ENCODE measurements at regions not wholly inside any gene's neighbourhood (a gene's known extent, or its start where the extent isn't known, plus 50 kb on each side); places are given as distances from the start of the nearest gene placed in this dataset.

DNA sequence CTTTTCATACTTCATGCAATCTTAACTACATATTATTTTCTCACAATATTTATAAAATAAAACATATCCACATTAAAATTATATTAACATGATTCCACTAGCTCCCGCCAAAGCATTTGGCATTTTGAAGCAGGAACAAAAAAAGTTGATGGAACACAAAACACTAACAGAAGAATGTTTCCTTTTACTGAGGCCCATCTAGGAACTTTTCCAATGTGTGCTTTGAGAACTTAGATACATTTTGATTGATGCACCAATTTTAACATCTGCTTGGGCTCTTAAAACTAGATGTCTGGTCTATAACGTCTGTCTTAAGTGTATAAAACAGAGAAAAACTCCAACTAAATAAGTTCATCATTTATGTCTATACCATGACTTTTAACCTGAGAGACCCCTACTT lies 1214.8 kb downstream of the SORCS1 start:
- ATAC-seq = no peak
- DNase-seq (ENCODE audit: low read depth in 1 of 2, low spot score in 1 of 2) = no peak
- no peak for TF ChIP-seq KDM5A (IDR thresholded peaks at IDR 0.05)
- no peak for TF ChIP-seq HOXB5 (CRISPR knock-in tag; IDR thresholded peaks at IDR 0.05)
- TF ChIP-seq NPAS2 (CRISPR knock-in tag; IDR thresholded peaks at IDR 0.05; ENCODE audit: borderline replicate concordance) = no peak
- TF ChIP-seq, protein P1, sequence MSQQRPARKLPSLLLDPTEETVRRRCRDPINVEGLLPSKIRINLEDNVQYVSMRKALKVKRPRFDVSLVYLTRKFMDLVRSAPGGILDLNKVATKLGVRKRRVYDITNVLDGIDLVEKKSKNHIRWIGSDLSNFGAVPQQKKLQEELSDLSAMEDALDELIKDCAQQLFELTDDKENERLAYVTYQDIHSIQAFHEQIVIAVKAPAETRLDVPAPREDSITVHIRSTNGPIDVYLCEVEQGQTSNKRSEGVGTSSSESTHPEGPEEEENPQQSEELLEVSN (IDR thresholded peaks at IDR 0.05; ENCODE audit: borderline replicate concordance, low read depth) = no peak
- TF ChIP-seq CEBPB (IDR thresholded peaks at IDR 0.05) = no peak
- TF ChIP-seq RARB (CRISPR knock-in tag; IDR thresholded peaks at IDR 0.05) = no peak
- no peak for TF ChIP-seq NR3C1 (IDR thresholded peaks at IDR 0.05)
- no peak for TF ChIP-seq TP53 (CRISPR knock-in tag; IDR thresholded peaks at IDR 0.05)
- no peak for TF ChIP-seq EHMT2 (IDR thresholded peaks at IDR 0.05; ENCODE audit: low read depth)
- TF ChIP-seq, protein P2, sequence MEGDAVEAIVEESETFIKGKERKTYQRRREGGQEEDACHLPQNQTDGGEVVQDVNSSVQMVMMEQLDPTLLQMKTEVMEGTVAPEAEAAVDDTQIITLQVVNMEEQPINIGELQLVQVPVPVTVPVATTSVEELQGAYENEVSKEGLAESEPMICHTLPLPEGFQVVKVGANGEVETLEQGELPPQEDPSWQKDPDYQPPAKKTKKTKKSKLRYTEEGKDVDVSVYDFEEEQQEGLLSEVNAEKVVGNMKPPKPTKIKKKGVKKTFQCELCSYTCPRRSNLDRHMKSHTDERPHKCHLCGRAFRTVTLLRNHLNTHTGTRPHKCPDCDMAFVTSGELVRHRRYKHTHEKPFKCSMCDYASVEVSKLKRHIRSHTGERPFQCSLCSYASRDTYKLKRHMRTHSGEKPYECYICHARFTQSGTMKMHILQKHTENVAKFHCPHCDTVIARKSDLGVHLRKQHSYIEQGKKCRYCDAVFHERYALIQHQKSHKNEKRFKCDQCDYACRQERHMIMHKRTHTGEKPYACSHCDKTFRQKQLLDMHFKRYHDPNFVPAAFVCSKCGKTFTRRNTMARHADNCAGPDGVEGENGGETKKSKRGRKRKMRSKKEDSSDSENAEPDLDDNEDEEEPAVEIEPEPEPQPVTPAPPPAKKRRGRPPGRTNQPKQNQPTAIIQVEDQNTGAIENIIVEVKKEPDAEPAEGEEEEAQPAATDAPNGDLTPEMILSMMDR (IDR thresholded peaks at IDR 0.05) = no peak
- TF ChIP-seq RCOR1 (IDR thresholded peaks at IDR 0.05; ENCODE audit: low read depth, low read length) = no peak
- Histone ChIP-seq H3K4me3 (no peak overlapping the region), H3K4me2 (no peak overlapping the region), H3K4me1 (no peaks in the 10 kb centered on the region), H3K27ac (no peak overlapping the region), H3K9me3 (no peaks in the 10 kb centered on the region)
- ChIA-PET POLR2A (no interaction called here), CTCF (interaction anchor here (1.1 to 2.3 kb wide), 5 partner anchors 9 to 38 kb away, joined by 3 to 10 read pairs (median 4); no protein-coding TSS in a partner anchor)
- no peak for FAIRE-seq
- WGBS (ENCODE audit: missing lambda C conversion rate) = 3% methylated on average over 2 of the region's 2 CpGs

DNA sequence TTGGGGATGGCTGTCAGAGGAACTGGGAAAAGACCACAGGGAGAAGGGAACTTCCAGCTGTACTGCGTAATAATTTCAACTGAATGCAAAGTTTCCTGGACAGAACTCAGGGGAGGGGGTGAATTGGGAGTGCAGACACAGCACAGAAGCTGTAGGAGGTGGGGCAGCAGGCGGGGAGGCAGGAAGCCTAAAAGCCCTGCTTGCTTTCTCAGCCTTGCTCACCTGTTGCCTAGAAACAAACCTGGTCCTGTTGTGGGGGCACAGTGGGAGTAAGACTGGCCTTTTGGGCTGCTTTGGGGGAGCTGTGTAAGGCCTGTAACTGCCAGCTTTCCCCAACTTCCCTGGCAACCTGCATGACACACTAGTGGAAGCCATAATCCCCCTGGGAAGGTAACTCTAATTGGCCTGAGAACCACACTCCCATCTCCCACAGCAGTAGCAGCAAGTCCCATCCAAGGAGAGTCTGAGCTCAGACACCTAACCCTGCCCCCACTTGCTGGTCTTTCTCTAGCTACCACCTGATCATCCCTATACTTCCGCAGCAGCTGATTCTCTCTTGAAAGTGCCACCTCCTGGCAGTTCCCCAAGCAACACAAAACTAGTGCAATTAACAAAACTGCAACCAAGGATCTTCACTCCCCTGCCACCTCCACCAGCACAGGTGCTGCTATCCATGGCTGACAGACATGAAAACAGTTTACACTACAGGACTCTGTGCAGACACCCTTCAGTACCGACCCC lies 1239.3 kb downstream of the SORCS1 start:
- Histone ChIP-seq H3K4me2 (no peak overlapping the region), H3K27ac (no peak overlapping the region), H3K9me3 (no peaks in the 10 kb centered on the region), H3K4me3 (no peak overlapping the region), H3K4me1 (no peaks in the 10 kb centered on the region)
- POLR2A ChIA-PET = no interaction called here
- ATAC-seq (no peak), FAIRE-seq (no peak), DNase-seq (ENCODE audit: low read depth in 1 of 2, low spot score in 1 of 2) (no peak)
- TF ChIP-seq KDM1A (IDR thresholded peaks at IDR 0.05; ENCODE audit: low read depth) = no peak
- 7% methylated on average over 3 of the region's 4 CpGs for WGBS (ENCODE audit: missing lambda C conversion rate)
- CTCF ChIA-PET = no interaction called here

DNA sequence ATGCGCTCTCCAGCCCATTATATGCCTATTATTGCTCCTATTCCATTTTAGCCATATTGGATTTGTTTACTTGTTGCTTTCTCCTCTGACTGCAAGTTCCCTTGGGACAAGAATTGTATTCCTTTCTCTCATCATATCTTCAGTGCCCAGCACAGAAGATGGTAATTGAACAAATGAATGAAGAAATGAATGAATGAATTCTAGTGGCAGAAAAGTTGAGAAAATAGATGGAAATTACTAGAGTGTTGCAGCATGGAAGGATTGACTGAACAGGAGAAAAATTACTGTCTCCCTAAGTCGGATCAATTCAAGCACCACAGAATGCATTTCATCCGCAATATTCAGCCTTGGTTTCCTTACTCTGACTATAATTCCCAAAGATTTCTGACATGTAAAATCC lies 1243.2 kb downstream of the SORCS1 start:
- Histone ChIP-seq H3K4me1 (no peaks in the 10 kb centered on the region), H3K9me3 (no peaks in the 10 kb centered on the region), H3K27ac (no peak overlapping the region), H3K4me3 (no peak overlapping the region), H3K4me2 (no peak overlapping the region)
- WGBS (ENCODE audit: missing lambda C conversion rate) = 19% methylated on average over 3 of the region's 3 CpGs
- DNase-seq (ENCODE audit: low read depth in 1 of 2, low spot score in 1 of 2) (no peak), FAIRE-seq (no peak), ATAC-seq (no peak)
- CTCF ChIA-PET = no interaction called here
- POLR2A ChIA-PET = no interaction called here
- TF ChIP-seq SREBF2 (IDR thresholded peaks at IDR 0.05) = no peak
- no peak for TF ChIP-seq SMC3 (IDR thresholded peaks at IDR 0.05)
- TF ChIP-seq JUNB (IDR thresholded peaks at IDR 0.05) = no peak
- no peak for TF ChIP-seq TFCP2L1 (CRISPR knock-in tag; IDR thresholded peaks at IDR 0.05)
- TF ChIP-seq, protein P3, sequence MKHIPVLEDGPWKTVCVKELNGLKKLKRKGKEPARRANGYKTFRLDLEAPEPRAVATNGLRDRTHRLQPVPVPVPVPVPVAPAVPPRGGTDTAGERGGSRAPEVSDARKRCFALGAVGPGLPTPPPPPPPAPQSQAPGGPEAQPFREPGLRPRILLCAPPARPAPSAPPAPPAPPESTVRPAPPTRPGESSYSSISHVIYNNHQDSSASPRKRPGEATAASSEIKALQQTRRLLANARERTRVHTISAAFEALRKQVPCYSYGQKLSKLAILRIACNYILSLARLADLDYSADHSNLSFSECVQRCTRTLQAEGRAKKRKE (CRISPR knock-in tag; IDR thresholded peaks at IDR 0.05; ENCODE audit: low read depth) = no peak
- TF ChIP-seq TP53 (CRISPR knock-in tag; IDR thresholded peaks at IDR 0.05) = no peak
- no peak for TF ChIP-seq KDM5A (IDR thresholded peaks at IDR 0.05)
- TF ChIP-seq KDM1A (IDR thresholded peaks at IDR 0.05; ENCODE audit: low read depth) = no peak
- TF ChIP-seq, protein P4, sequence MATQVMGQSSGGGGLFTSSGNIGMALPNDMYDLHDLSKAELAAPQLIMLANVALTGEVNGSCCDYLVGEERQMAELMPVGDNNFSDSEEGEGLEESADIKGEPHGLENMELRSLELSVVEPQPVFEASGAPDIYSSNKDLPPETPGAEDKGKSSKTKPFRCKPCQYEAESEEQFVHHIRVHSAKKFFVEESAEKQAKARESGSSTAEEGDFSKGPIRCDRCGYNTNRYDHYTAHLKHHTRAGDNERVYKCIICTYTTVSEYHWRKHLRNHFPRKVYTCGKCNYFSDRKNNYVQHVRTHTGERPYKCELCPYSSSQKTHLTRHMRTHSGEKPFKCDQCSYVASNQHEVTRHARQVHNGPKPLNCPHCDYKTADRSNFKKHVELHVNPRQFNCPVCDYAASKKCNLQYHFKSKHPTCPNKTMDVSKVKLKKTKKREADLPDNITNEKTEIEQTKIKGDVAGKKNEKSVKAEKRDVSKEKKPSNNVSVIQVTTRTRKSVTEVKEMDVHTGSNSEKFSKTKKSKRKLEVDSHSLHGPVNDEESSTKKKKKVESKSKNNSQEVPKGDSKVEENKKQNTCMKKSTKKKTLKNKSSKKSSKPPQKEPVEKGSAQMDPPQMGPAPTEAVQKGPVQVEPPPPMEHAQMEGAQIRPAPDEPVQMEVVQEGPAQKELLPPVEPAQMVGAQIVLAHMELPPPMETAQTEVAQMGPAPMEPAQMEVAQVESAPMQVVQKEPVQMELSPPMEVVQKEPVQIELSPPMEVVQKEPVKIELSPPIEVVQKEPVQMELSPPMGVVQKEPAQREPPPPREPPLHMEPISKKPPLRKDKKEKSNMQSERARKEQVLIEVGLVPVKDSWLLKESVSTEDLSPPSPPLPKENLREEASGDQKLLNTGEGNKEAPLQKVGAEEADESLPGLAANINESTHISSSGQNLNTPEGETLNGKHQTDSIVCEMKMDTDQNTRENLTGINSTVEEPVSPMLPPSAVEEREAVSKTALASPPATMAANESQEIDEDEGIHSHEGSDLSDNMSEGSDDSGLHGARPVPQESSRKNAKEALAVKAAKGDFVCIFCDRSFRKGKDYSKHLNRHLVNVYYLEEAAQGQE (IDR thresholded peaks at IDR 0.05) = no peak
- TF ChIP-seq RFX5 (IDR thresholded peaks at IDR 0.05) = no peak
- no peak for TF ChIP-seq MAZ (IDR thresholded peaks at IDR 0.05; ENCODE audit: borderline replicate concordance, low read depth, low read length)
- no peak for TF ChIP-seq RNF2 (IDR thresholded peaks at IDR 0.05; ENCODE audit: borderline replicate concordance, low read depth)
- no peak for TF ChIP-seq POLR2AphosphoS2 (conservative IDR thresholded peaks at IDR 0.05; ENCODE audit: low read length)
- no peak for TF ChIP-seq PHF8 (IDR thresholded peaks at IDR 0.05; ENCODE audit: borderline replicate concordance, low read depth)
- TF ChIP-seq ZC3H11A (IDR thresholded peaks at IDR 0.05) = no peak
